BJ (cell line): ENCODE measurements at regions not wholly inside any gene's neighbourhood (a gene's known extent, or its start where the extent isn't known, plus 50 kb on each side); places are given as distances from the start of the nearest gene placed in this dataset.

Experiments used
- CTCF ChIA-PET: fragments of 350-600 bp; formaldehyde crosslinking; extraction: SDS; loops from one replicate; lab custom pipeline; 2021; ENCODE audit warnings: antibody characterized with exemption, inconsistent platforms; lab: Yijun Ruan, JAX
- POLR2A ChIA-PET: fragments of 300-600 bp; sonication (Branson Sonifier 250); formaldehyde crosslinking; extraction: SDS; loops from one replicate; lab custom pipeline; 2021; ENCODE audit warnings: antibody characterized with exemption; lab: Charles Lee
- DNase-seq: peaks from one replicate; pipeline ENCODE4 v3.0.0-alpha.2; 2011; ENCODE audit warnings: low read depth
- H3K27me3 ChIP-seq: 2 replicates; pipeline ENCODE4 v1.6.0; 2011; ENCODE audit warnings: low read length; ENCODE audit not compliant: control insufficient read depth, insufficient read depth
- H3K36me3 ChIP-seq: 2 replicates; pipeline ENCODE4 v1.5.1; 2011; ENCODE audit warnings: low read length; ENCODE audit not compliant: control insufficient read depth, insufficient read depth
- H3K4me3 ChIP-seq: 2 replicates; pipeline ENCODE4 v1.5.1; 2011; ENCODE audit warnings: low read depth, mild to moderate bottlenecking, control low read depth, low read length
- CTCF ChIP-seq: IDR thresholded peaks from 2 replicates; pipeline ENCODE4 v1.5.1; 2011; ENCODE audit warnings: low read depth, mild to moderate bottlenecking, control low read depth, inconsistent platforms, low read length, moderate library complexity; ENCODE audit not compliant: insufficient read depth

- POLR2A ChIA-PET = no interaction called here
- Histone ChIP-seq H3K36me3 (no peaks in the 10 kb centered on the region), H3K27me3 (no peaks in the 10 kb centered on the region), H3K4me3 (no peak overlapping the region)
- TF ChIP-seq CTCF = no peak
- no peak for DNase-seq
- CTCF ChIA-PET = interaction anchor here (0.6 to 1.5 kb wide), 2 partner anchors 13 to 242 kb away, joined by 3 read pairs; no protein-coding TSS in a partner anchor
Observed at GRCh38 chr17:72427761-72428109, 306.9 kb downstream of the SOX9 start.

- DNase-seq = no peak
- H3K4me3 ChIP-seq = no peak overlapping the region
- POLR2A ChIA-PET = no interaction called here
- H3K36me3 ChIP-seq = no peaks in the 10 kb centered on the region
- TF ChIP-seq CTCF = no peak
- CTCF ChIA-PET = no interaction called here
- H3K27me3 ChIP-seq = no peaks in the 10 kb centered on the region
Observed at GRCh38 chr17:72429066-72429638, 308.3 kb downstream of the SOX9 start.

- no peaks in the 10 kb centered on the region for H3K27me3 ChIP-seq
- CTCF ChIA-PET = no interaction called here
- POLR2A ChIA-PET = no interaction called here
- no peak overlapping the region for H3K4me3 ChIP-seq
- no peak for DNase-seq
- H3K36me3 ChIP-seq = no peaks in the 10 kb centered on the region
- TF ChIP-seq CTCF = peak; percentile 19; the same call in 1 of the 2 replicates
Observed at GRCh38 chr17:72430611-72431432, 310.0 kb downstream of the SOX9 start.

GRCh38 chr17:72432143-72432621 is 311.4 kb downstream of the SOX9 start:
- no peak for DNase-seq
- ChIA-PET CTCF (interaction anchor here (1.0 kb wide), 1 partner anchor 23 kb away, joined by 4 read pairs; no protein-coding TSS in a partner anchor), POLR2A (interaction anchor here (0.8 kb wide), 1 partner anchor 9 kb away, joined by 3 read pairs; no protein-coding TSS in a partner anchor)
- no peaks in the 10 kb centered on the region for H3K27me3 ChIP-seq
- no peak overlapping the region for H3K4me3 ChIP-seq
- TF ChIP-seq CTCF = no peak
- no peaks in the 10 kb centered on the region for H3K36me3 ChIP-seq

GRCh38 chr17:72432881-72433280 is 312.1 kb downstream of the SOX9 start:
- no peaks in the 10 kb centered on the region for H3K36me3 ChIP-seq
- ChIA-PET POLR2A (no interaction called here), CTCF (interaction anchor here (0.7 to 1.7 kb wide), 4 partner anchors 15 to 901 kb away, joined by 3 to 4 read pairs (median 4); no protein-coding TSS in a partner anchor)
- no peak overlapping the region for H3K4me3 ChIP-seq
- DNase-seq = no peak
- no peaks in the 10 kb centered on the region for H3K27me3 ChIP-seq
- TF ChIP-seq CTCF = no peak
